K562 (cell line): ENCODE measurements at regions not wholly inside any gene's neighbourhood (a gene's known extent, or its start where the extent isn't known, plus 50 kb on each side); places are given as distances from the start of the nearest gene placed in this dataset.

Experiments
- ATAC-seq: fragments of 200-7000 bp; cut with Tn5 transposase; 3 replicates; pipeline ENCODE4 v1.9.1; 2020; ENCODE audit warnings: moderate library complexity
- BruUV-seq: library from RNA; stranded (reverse); fragments of 400-500 nt; replicated peaks from 2 replicates; lab custom pipeline; 2021; lab: Mats Ljungman, UMichigan
- CTCF ChIA-PET: fragments of 300-600 bp; formaldehyde crosslinking; extraction: SDS; loops from one replicate; lab custom pipeline; 2021; ENCODE audit warnings: low intra/inter-chr PET ratio; lab: Yijun Ruan, JAX
- POLR2A ChIA-PET: fragments of 300-600, 350-650 bp; sonication (Branson Sonifier 250); formaldehyde crosslinking; extraction: SDS; loops from one replicate; lab custom pipeline; 2021; ENCODE audit warnings: antibody characterized with exemption, inconsistent platforms; lab: Yijun Ruan, JAX
- DNase-seq, 4 experiments: peaks; one replicate each; pipeline versions ENCODE4 v3.0.0 to v3.0.0-alpha.2; 2011 to 2018; ENCODE audit warnings: low spot score in 3 of 4, mixed read lengths in 3 of 4; ENCODE audit errors: extremely low read depth in 1 of 4
- FAIRE-seq: peaks from 2 replicates; lab custom pipeline; 2011; peaks lifted over from hg19 to GRCh38; lab: Jason Lieb, UNC
- H2AFZ ChIP-seq: 2 replicates; pipeline ENCODE4 v1.6.0; 2011; ENCODE audit warnings: low read depth, low read length, control low read depth, inconsistent platforms
- H3K27ac ChIP-seq: fragments of 200-600 bp; 3 replicates; pipeline ENCODE4 v1.8.0; 2011; ENCODE audit warnings: low read depth, mild to moderate bottlenecking, control low read depth, inconsistent platforms, low read length, moderate library complexity, mixed read lengths; ENCODE audit errors: extremely low read depth
- H3K27me3 ChIP-seq, 2 experiments: fragments of 300-600 bp in 1 of 2; 2 replicates in 1 of 2; 3 replicates in 1 of 2; pipeline versions ENCODE4 v1.6.0 to v1.8.0; 2011; ENCODE audit warnings: inconsistent platforms in 2 of 2, low read length in 2 of 2, mild to moderate bottlenecking in 1 of 2, mixed read lengths in 1 of 2, moderate library complexity in 1 of 2; ENCODE audit not compliant: control insufficient read depth in 2 of 2, insufficient read depth in 2 of 2
- H3K36me3 ChIP-seq: fragments of 300-600 bp; 3 replicates; pipeline ENCODE4 v1.8.0; 2011; ENCODE audit warnings: mild to moderate bottlenecking, low read length, inconsistent platforms; ENCODE audit not compliant: control insufficient read depth, insufficient read depth
- H3K4me1 ChIP-seq, 2 experiments: fragments of 200-600 bp in 1 of 2; replicated peaks in 1 of 2; 2 replicates in 1 of 2; 3 replicates in 1 of 2; pipeline versions ENCODE4 v1.5.1 to v1.8.0; 2011; ENCODE audit warnings: inconsistent platforms in 2 of 2, low read length in 2 of 2, mild to moderate bottlenecking in 1 of 2, mixed read lengths in 1 of 2, moderate library complexity in 1 of 2; ENCODE audit not compliant: control insufficient read depth in 2 of 2, insufficient read depth in 2 of 2
- H3K4me2 ChIP-seq: 2 replicates; pipeline ENCODE4 v1.6.1; 2011; ENCODE audit warnings: low read length, control low read depth, inconsistent platforms, mixed read lengths; ENCODE audit not compliant: insufficient read depth
- H3K4me3 ChIP-seq: fragments of 200-600 bp; sonication (generic), shearing (Covaris generic); 2 replicates; pipeline ENCODE4 v1.5.1; 2016; ENCODE audit warnings: control low read depth, inconsistent platforms
- H3K79me2 ChIP-seq: fragments of 200-600 bp; 3 replicates; pipeline ENCODE4 v1.8.0; 2011; ENCODE audit warnings: low read length, inconsistent platforms; ENCODE audit not compliant: control insufficient read depth, insufficient read depth
- H3K9ac ChIP-seq, 2 experiments: 2 replicates each; pipeline versions ENCODE4 v1.6.0 to v1.6.1; 2011; ENCODE audit warnings: low read depth in 2 of 2, low read length in 2 of 2, control low read depth in 1 of 2, inconsistent platforms in 1 of 2, mild to moderate bottlenecking in 1 of 2, mixed read lengths in 1 of 2; ENCODE audit not compliant: insufficient read depth in 1 of 2
- H3K9me1 ChIP-seq: one replicate; pipeline ENCODE4 v1.6.0; 2011; ENCODE audit warnings: inconsistent platforms, mild to moderate bottlenecking, low read length, moderate library complexity; ENCODE audit not compliant: control insufficient read depth, insufficient read depth
- H3K9me3 ChIP-seq: replicated peaks from 2 replicates; pipeline ENCODE4 v1.5.1; 2011; ENCODE audit warnings: low read depth, low read length, inconsistent platforms; ENCODE audit not compliant: control insufficient read depth, insufficient read depth
- H4K20me1 ChIP-seq: replicated peaks from 2 replicates; pipeline ENCODE4 v1.6.1; 2011; ENCODE audit warnings: low read length, inconsistent platforms, mixed read lengths; ENCODE audit not compliant: control insufficient read depth, insufficient read depth
- BMI1 ChIP-seq: fragments of 150-350 bp; IDR thresholded peaks from 2 replicates; pipeline ENCODE4 v1.6.1; 2014; ENCODE audit warnings: low read length
- ETS2 ChIP-seq: IDR thresholded peaks from 2 replicates; pipeline ENCODE4 v1.6.1; 2016; ENCODE audit warnings: borderline replicate concordance, missing genetic modification characterization, mild to moderate bottlenecking, moderate library complexity, missing compliant biosample characterization; ENCODE audit not compliant: poor library complexity, severe bottlenecking
- FOXP1 ChIP-seq: sonication (generic); formaldehyde crosslinking; IDR thresholded peaks from 2 replicates; pipeline ENCODE4 v1.8.0; 2022; ENCODE audit warnings: mild to moderate bottlenecking, missing genetic modification reagents
- HDAC1 ChIP-seq, 2 experiments: fragments of 450-650 bp; IDR thresholded peaks; 2 replicates each; pipeline ENCODE4 v1.6.1; 2016 to 2017; ENCODE audit warnings: inconsistent platforms in 1 of 2, mild to moderate bottlenecking in 1 of 2, moderate library complexity in 1 of 2
- ID3 ChIP-seq, 2 experiments: fragments of 250-450 bp in 1 of 2; fragments of 450-650 bp in 1 of 2; sonication (Bioruptor Pico) in 1 of 2; IDR thresholded peaks; 2 replicates each; pipeline versions ENCODE4 v1.6.1 to v1.8.0; 2016 to 2021; ENCODE audit warnings: mild to moderate bottlenecking in 2 of 2, moderate library complexity in 2 of 2, missing compliant biosample characterization in 1 of 2, missing genetic modification characterization in 1 of 2
- NRF1 ChIP-seq, 2 experiments: fragments of 450-650 bp; IDR thresholded peaks in 1 of 2; conservative IDR thresholded peaks in 1 of 2; 2 replicates each; pipeline ENCODE4 v1.6.1; 2014; ENCODE audit warnings: mild to moderate bottlenecking in 2 of 2
- SMARCC2 ChIP-seq: fragments of 450-650 bp; IDR thresholded peaks from 2 replicates; pipeline ENCODE4 v1.6.1; 2017; ENCODE audit warnings: antibody characterized with exemption, moderate library complexity, mild to moderate bottlenecking, low read depth
- XRCC5 ChIP-seq: fragments of 200-400 bp; formaldehyde crosslinking; IDR thresholded peaks from 2 replicates; pipeline ENCODE4 v1.6.1; 2017; ENCODE audit warnings: low read depth, mild to moderate bottlenecking, low read length
- ZBTB34 ChIP-seq: fragments of 250-450 bp; sonication (Bioruptor Pico); IDR thresholded peaks from 2 replicates; pipeline ENCODE4 v1.8.0; 2021; ENCODE audit warnings: mild to moderate bottlenecking, moderate library complexity
- ZNF146 ChIP-seq: IDR thresholded peaks from one replicate; pipeline ENCODE4 v1.6.1; 2018; ENCODE audit warnings: missing compliant biosample characterization; ENCODE audit not compliant: unreplicated experiment
- ZNF232 ChIP-seq: sonication (generic); formaldehyde crosslinking; IDR thresholded peaks from 2 replicates; pipeline ENCODE4 v1.8.0; 2022; ENCODE audit warnings: mild to moderate bottlenecking, missing genetic modification reagents
- WGBS: fragments of 100-300 bp; shearing (Covaris generic); methylation state at CpG from one replicate; pipeline ENCODE4 v1.1.6; 2016; ENCODE audit warnings: low coverage, mixed read lengths; ENCODE audit not compliant: insufficient coverage; ENCODE audit errors: missing lambda C conversion rate; 5-methylcytosine and 5-hydroxymethylcytosine counted together
- in situ Hi-C: fragments of 300-500 bp; cut with MboI; formaldehyde crosslinking; loops from 4 replicates; pipeline ENCODE4 v1.15.0; 2018; ENCODE audit warnings: inconsistent platforms, mixed read lengths
- intact Hi-C: fragments of 100-400 bp; cut with micrococcal nuclease; formaldehyde crosslinking; loops from 2 replicates; pipeline ENCODE4 v1.14.2; 2022
- TF ChIP-seq, protein P1 (sequence below), 2 experiments: IDR thresholded peaks; 2 replicates each; pipeline ENCODE4 v1.6.1; 2011; ENCODE audit warnings: borderline replicate concordance in 1 of 2, control low read depth in 1 of 2, low read depth in 1 of 2, low read length in 1 of 2, mild to moderate bottlenecking in 1 of 2, mixed read lengths in 1 of 2, moderate library complexity in 1 of 2; ENCODE audit not compliant: insufficient read depth in 1 of 2, insufficient read length in 1 of 2, poor library complexity in 1 of 2, severe bottlenecking in 1 of 2; ENCODE audit errors: extremely low read depth in 1 of 2

- intact Hi-C loops, result no loop called here
- no TSS peak for BruUV-seq
- CTCF ChIA-PET, result no interaction called here
These were observed 140.4 kb upstream of the NPY start for GRCh38 chr7:24143547-24143946.

More at GRCh38 chr7:24143547-24143946, 140.4 kb upstream of the NPY start:
- H3K79me2 ChIP-seq, result no peaks in the 10 kb centered on the region
- no peak for DNase-seq
- TF ChIP-seq ID3 (CRISPR knock-in tag; IDR thresholded peaks at IDR 0.05) (no peak), ID3 (tag; IDR thresholded peaks at IDR 0.05) (no peak), SMARCC2 (no peak), XRCC5 (no peak), NRF1 (conservative IDR thresholded peaks at IDR 0.05 in 1 of 2, IDR thresholded peaks at IDR 0.05 in 1 of 2) (no peak), ETS2 (tag) (no peak), ZNF146 (CRISPR knock-in tag) (no peak), BMI1 (no peak), HDAC1 (IDR thresholded peaks at IDR 0.05) (no peak), FOXP1 (CRISPR knock-in tag) (no peak), ZBTB34 (CRISPR knock-in tag) (no peak), ZNF232 (CRISPR knock-in tag) (no peak)
- TF ChIP-seq, protein P1, sequence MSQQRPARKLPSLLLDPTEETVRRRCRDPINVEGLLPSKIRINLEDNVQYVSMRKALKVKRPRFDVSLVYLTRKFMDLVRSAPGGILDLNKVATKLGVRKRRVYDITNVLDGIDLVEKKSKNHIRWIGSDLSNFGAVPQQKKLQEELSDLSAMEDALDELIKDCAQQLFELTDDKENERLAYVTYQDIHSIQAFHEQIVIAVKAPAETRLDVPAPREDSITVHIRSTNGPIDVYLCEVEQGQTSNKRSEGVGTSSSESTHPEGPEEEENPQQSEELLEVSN (IDR thresholded peaks at IDR 0.05; ENCODE audit: borderline replicate concordance in 1 of 2, extremely low read depth in 1 of 2, insufficient read depth in 1 of 2, insufficient read length in 1 of 2, low read depth in 1 of 2, low read length in 1 of 2, poor library complexity in 1 of 2, severe bottlenecking in 1 of 2), result no peak
- in situ Hi-C loops, result no loop called here
- H2AFZ ChIP-seq, result no peak overlapping the region
- H3K9me3 ChIP-seq, result no peaks in the 10 kb centered on the region
- no peak overlapping the region for H3K27ac ChIP-seq
- H3K9me1 ChIP-seq, result no peaks in the 10 kb centered on the region
- H4K20me1 ChIP-seq, result no peaks in the 10 kb centered on the region
- no peaks in the 10 kb centered on the region for H3K36me3 ChIP-seq
- no peak overlapping the region for H3K4me3 ChIP-seq
- H3K9ac ChIP-seq, result no peak overlapping the region
- peaks cover 2 to 8% of the 10 kb centered on the region in 2 experiments; a peak in 2 of 5 replicates for H3K27me3 ChIP-seq
- no peak for FAIRE-seq
- WGBS, result 0% methylated on average over 4 of the region's 4 CpGs
- H3K4me1 ChIP-seq, result no peaks in the 10 kb centered on the region
- ATAC-seq, result no peak
- H3K4me2 ChIP-seq, result no peak overlapping the region
- POLR2A ChIA-PET, result no interaction called here
